ENCODE measurements at regions not wholly inside any gene's neighbourhood (a gene's known extent, or its start where the extent isn't known, plus 50 kb on each side); places are given as distances from the start of the nearest gene placed in this dataset.

DNA sequence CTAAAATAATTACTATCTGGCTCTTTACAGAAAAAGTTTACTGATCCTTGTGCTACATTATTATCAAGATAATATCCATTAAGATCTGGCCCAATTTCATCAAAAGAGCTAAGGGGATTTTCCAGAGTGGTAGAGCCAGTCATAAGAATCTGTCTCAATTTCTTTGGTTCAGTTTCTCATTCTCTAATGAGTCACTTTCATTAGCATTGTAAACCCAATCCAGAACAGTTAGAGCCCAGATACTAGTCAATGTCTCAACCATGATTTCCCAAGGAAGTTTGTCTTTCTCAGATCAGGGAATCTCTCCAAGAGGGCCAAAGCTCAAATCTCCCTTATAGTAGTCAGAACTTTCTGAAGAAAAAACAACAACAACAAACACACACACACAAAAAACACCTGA, 131.1 kb upstream of the PPP2R3A start:
- Mint-ChIP-seq H3K27ac (ENCODE audit: unreplicated experiment) (no peak overlapping the region), H3K9me3 (ENCODE audit: unreplicated experiment) (no peaks in the 10 kb centered on the region), H3K4me3 (ENCODE audit: unreplicated experiment) (no peak overlapping the region), H3K4me1 (ENCODE audit: low read depth, unreplicated experiment) (no peaks in the 10 kb centered on the region), H3K27me3 (ENCODE audit: insufficient read depth, unreplicated experiment) (peaks cover 6% of the 10 kb centered on the region), H3K36me3 (ENCODE audit: insufficient read depth, unreplicated experiment) (no peaks in the 10 kb centered on the region)
- intact Hi-C loops (cut with micrococcal nuclease; ENCODE audit: unreplicated experiment) = no loop called here
- ChIA-PET CTCF (no interaction called here), POLR2A (no interaction called here)
- no peak for DNase-seq
- no peaks in the 10 kb centered on the region for H3K4me1 ChIP-seq
- no peaks in the 10 kb centered on the region for H3K9me3 ChIP-seq
- TF ChIP-seq, protein P1, sequence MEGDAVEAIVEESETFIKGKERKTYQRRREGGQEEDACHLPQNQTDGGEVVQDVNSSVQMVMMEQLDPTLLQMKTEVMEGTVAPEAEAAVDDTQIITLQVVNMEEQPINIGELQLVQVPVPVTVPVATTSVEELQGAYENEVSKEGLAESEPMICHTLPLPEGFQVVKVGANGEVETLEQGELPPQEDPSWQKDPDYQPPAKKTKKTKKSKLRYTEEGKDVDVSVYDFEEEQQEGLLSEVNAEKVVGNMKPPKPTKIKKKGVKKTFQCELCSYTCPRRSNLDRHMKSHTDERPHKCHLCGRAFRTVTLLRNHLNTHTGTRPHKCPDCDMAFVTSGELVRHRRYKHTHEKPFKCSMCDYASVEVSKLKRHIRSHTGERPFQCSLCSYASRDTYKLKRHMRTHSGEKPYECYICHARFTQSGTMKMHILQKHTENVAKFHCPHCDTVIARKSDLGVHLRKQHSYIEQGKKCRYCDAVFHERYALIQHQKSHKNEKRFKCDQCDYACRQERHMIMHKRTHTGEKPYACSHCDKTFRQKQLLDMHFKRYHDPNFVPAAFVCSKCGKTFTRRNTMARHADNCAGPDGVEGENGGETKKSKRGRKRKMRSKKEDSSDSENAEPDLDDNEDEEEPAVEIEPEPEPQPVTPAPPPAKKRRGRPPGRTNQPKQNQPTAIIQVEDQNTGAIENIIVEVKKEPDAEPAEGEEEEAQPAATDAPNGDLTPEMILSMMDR (IDR thresholded peaks at IDR 0.05; ENCODE audit: insufficient read depth in 1 of 2, low read depth in 1 of 2, low read length in 1 of 2, severe bottlenecking in 1 of 2, unreplicated experiment in 1 of 2) = no peak
- H3K36me3 ChIP-seq (ENCODE audit: control insufficient read depth, insufficient read depth, low read length) = no peaks in the 10 kb centered on the region
- no peak overlapping the region for H3K4me3 ChIP-seq (ENCODE audit: low read depth, low read length)
- no TSS peak for BruUV-seq (replicated peaks)
- H3K27me3 ChIP-seq (replicated peaks; ENCODE audit: control insufficient read depth, insufficient read depth, low read length) = no peaks in the 10 kb centered on the region

DNA sequence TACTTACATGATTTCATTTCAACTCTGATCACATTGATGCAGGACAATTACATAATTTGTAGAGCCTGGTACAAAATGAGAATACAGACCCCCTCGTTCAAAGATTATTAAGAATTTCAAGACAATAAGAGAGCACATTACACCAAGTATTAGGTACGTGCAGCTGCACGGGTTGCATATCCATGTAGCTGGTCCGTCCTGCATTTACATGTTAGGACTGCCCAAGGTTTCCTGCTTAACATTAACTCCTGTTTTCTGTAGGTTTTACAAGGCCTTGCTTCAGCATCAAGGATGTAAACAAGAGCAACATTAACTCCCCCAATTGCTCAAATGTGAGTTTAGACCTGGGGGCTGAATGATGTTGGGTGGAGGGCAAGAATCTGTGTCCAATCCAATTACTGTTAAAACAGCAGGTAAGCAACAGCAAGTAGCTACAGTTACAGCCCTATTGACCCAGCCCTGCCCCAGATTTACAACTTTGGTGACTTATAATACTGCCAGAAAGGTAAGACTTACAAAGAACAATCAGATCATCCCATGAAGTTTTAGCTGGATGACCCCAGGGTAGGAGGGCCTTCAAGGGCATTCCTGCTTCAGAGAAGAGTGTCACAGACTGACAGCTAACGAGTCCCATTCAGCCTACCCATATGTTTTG, 127.4 kb upstream of the PPP2R3A start:
- Histone ChIP-seq H3K36me3 (ENCODE audit: control insufficient read depth, insufficient read depth, low read length) (no peaks in the 10 kb centered on the region), H3K4me1 (no peaks in the 10 kb centered on the region), H3K27me3 (replicated peaks; ENCODE audit: control insufficient read depth, insufficient read depth, low read length) (no peaks in the 10 kb centered on the region), H3K9me3 (no peaks in the 10 kb centered on the region), H3K4me3 (ENCODE audit: low read depth, low read length) (no peak overlapping the region)
- no peaks in the 10 kb centered on the region for H3K4me1 Mint-ChIP-seq (ENCODE audit: low read depth, unreplicated experiment)
- no peak for DNase-seq
- TF ChIP-seq, protein P1 (IDR thresholded peaks at IDR 0.05; ENCODE audit: insufficient read depth in 1 of 2, low read depth in 1 of 2, low read length in 1 of 2, severe bottlenecking in 1 of 2, unreplicated experiment in 1 of 2) = no peak
- peaks cover 8% of the 10 kb centered on the region for H3K27me3 Mint-ChIP-seq (ENCODE audit: insufficient read depth, unreplicated experiment)
- POLR2A ChIA-PET = no interaction called here
- intact Hi-C loops (cut with micrococcal nuclease; ENCODE audit: unreplicated experiment) = no loop called here
- no peak overlapping the region for H3K27ac Mint-ChIP-seq (ENCODE audit: unreplicated experiment)
- no TSS peak for BruUV-seq (replicated peaks)
- CTCF ChIA-PET = no interaction called here
- no peaks in the 10 kb centered on the region for H3K9me3 Mint-ChIP-seq (ENCODE audit: unreplicated experiment)
- H3K4me3 Mint-ChIP-seq (ENCODE audit: unreplicated experiment) = no peak overlapping the region
- no peaks in the 10 kb centered on the region for H3K36me3 Mint-ChIP-seq (ENCODE audit: insufficient read depth, unreplicated experiment)

GRCh38 chr3:135840436-135840835, 125.1 kb upstream of the PPP2R3A start:
- Histone ChIP-seq H3K4me3 (ENCODE audit: low read depth, low read length) (no peak overlapping the region), H3K36me3 (ENCODE audit: control insufficient read depth, insufficient read depth, low read length) (no peaks in the 10 kb centered on the region), H3K27me3 (replicated peaks; ENCODE audit: control insufficient read depth, insufficient read depth, low read length) (no peaks in the 10 kb centered on the region), H3K4me1 (no peaks in the 10 kb centered on the region), H3K9me3 (no peaks in the 10 kb centered on the region)
- intact Hi-C loops (cut with micrococcal nuclease; ENCODE audit: unreplicated experiment) = no loop called here
- DNase-seq = no peak
- H3K4me1 Mint-ChIP-seq (ENCODE audit: low read depth, unreplicated experiment) = no peaks in the 10 kb centered on the region
- ChIA-PET POLR2A (no interaction called here), CTCF (no interaction called here)
- H3K36me3 Mint-ChIP-seq (ENCODE audit: insufficient read depth, unreplicated experiment) = no peaks in the 10 kb centered on the region
- no peaks in the 10 kb centered on the region for H3K9me3 Mint-ChIP-seq (ENCODE audit: unreplicated experiment)
- peaks cover 8% of the 10 kb centered on the region for H3K27me3 Mint-ChIP-seq (ENCODE audit: insufficient read depth, unreplicated experiment)
- TF ChIP-seq, protein P1 (IDR thresholded peaks at IDR 0.05; ENCODE audit: insufficient read depth in 1 of 2, low read depth in 1 of 2, low read length in 1 of 2, severe bottlenecking in 1 of 2, unreplicated experiment in 1 of 2) = no peak
- BruUV-seq (replicated peaks) = no TSS peak
- no peak overlapping the region for H3K4me3 Mint-ChIP-seq (ENCODE audit: unreplicated experiment)
- H3K27ac Mint-ChIP-seq (ENCODE audit: unreplicated experiment) = no peak overlapping the region

Data from Caco-2 (cell line).